ENCODE measurements at regions not wholly inside any gene's neighbourhood (a gene's known extent, or its start where the extent isn't known, plus 50 kb on each side); places are given as distances from the start of the nearest gene placed in this dataset.

DNA sequence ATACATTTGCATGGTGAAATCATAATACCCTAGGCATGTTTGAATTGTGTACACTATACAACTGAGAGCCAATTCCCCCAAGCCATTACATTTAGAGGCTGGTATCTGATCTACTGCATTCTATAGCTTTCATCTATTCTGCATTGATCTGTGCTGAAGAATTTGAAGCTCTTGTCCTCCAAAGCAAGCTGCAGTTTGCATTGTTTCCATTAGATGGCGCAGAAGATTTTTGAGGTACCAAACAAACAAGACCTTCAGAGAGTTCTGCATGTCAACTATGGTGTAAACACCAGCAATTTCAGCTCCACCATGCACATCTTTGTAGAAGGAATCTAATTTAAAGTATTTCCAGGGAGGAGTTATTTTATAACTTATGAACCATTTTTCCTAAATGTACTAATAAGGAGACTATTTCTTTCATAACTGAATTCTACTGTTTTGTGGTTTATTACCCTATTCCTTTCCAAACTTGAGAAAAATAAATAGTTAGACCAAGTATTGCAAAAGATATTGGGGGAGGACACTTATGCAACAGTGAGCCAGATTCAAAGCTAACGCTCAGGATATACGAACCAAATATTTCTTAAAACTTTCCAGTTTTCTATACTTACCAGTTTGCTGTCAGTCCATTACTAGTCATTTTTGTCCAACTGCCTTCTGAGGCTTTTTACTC lies 761.8 kb upstream of the ACVR2A start:
- peak; percentile 29 for DNase-seq (ENCODE audit: extremely low read depth, low read depth)
- TF ChIP-seq, protein P1, sequence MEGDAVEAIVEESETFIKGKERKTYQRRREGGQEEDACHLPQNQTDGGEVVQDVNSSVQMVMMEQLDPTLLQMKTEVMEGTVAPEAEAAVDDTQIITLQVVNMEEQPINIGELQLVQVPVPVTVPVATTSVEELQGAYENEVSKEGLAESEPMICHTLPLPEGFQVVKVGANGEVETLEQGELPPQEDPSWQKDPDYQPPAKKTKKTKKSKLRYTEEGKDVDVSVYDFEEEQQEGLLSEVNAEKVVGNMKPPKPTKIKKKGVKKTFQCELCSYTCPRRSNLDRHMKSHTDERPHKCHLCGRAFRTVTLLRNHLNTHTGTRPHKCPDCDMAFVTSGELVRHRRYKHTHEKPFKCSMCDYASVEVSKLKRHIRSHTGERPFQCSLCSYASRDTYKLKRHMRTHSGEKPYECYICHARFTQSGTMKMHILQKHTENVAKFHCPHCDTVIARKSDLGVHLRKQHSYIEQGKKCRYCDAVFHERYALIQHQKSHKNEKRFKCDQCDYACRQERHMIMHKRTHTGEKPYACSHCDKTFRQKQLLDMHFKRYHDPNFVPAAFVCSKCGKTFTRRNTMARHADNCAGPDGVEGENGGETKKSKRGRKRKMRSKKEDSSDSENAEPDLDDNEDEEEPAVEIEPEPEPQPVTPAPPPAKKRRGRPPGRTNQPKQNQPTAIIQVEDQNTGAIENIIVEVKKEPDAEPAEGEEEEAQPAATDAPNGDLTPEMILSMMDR (IDR thresholded peaks at IDR 0.05; ENCODE audit: low read depth, low read length, missing control alignments) = peak; percentile 76
- no peak overlapping the region for H3K4me3 ChIP-seq (replicated peaks; ENCODE audit: low read depth, low read length)

DNA sequence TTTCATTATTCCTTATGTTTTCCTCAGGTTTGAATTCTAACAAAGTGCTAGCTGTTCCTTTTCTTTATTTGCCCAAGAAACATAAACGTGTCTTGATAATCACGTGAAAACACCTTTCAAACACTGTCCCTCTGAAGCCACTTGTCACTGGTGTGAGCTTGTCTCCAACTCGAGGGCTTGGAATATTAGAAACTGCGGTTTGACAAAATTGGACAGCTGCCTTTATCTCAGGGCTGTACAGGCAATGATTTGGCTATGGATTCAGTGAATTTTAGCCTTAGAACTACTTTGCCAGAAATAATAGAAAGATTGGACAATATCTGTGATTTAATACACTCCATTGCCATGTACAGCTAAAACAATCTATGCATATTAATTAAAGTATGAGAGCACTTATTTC lies 763.0 kb upstream of the ACVR2A start:
- no peak overlapping the region for H3K4me3 ChIP-seq (replicated peaks; ENCODE audit: low read depth, low read length)
- DNase-seq (ENCODE audit: extremely low read depth, low read depth) = no peak
- TF ChIP-seq, protein P1 (IDR thresholded peaks at IDR 0.05; ENCODE audit: low read depth, low read length, missing control alignments) = no peak

DNA sequence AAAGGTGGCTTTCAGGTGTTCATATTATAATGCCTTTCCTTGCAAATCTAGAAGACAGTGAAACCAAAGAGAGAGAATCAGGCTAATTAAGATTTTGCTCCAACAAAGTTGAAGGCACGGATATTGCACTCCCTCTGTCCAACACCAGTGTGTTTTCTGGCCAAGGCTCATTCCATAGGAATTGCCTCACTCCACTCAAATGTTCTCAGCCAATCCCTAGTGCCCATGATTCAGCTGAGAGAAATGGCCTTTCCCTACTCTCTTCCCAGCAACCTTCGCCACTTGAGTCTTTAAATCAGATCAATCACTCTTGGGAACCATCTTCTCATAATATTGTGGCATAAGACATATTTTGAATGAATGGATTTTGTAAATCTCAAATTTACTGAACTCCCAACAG lies 768.2 kb upstream of the ACVR2A start:
- H3K4me3 ChIP-seq (replicated peaks; ENCODE audit: low read depth, low read length) = no peak overlapping the region
- no peak for DNase-seq (ENCODE audit: extremely low read depth, low read depth)
- TF ChIP-seq, protein P1 (IDR thresholded peaks at IDR 0.05; ENCODE audit: low read depth, low read length, missing control alignments) = no peak

DNA sequence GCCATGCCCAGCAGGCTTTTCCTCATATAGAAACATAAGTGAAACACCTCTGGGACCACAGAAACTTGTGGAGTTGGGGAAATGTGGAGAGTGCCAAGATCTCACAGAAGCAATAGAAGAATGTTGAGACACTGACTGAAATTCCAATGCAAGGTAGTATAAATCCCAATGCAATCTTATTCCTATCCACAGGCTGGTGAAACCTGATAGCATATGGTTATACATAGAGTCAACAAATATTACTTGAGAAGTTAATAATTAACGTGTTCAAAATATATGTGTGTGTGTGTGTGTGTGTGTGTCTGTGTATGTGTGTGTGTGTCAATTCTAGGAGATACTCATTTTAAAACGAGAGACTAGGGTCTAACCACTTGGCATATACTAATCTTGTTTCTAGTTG lies 776.8 kb upstream of the ACVR2A start:
- TF ChIP-seq, protein P1 (IDR thresholded peaks at IDR 0.05; ENCODE audit: low read depth, low read length, missing control alignments) = no peak
- H3K4me3 ChIP-seq (replicated peaks; ENCODE audit: low read depth, low read length) = no peak overlapping the region
- DNase-seq (ENCODE audit: extremely low read depth, low read depth) = no peak

DNA sequence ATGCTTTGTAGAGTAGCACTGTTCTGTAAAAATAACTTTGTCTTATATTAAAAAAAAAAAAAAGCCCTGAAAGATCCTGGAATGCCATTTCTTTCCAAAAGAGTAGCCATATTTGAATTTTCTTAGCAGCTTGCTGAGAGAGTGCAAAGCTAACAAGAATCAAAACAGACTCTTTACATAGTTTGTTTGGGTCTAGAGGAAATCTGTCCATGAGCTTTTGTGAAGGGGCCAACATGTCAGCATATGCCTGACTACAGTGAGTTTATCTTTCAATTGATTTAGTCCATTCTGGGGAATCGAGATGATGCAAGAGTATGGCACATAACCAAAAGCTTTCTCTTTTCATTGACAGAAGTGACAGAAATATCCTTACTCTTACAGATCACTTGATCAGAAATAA lies 777.7 kb upstream of the ACVR2A start:
- TF ChIP-seq, protein P1 (IDR thresholded peaks at IDR 0.05; ENCODE audit: low read depth, low read length, missing control alignments) = no peak
- no peak for DNase-seq (ENCODE audit: extremely low read depth, low read depth)

DNA sequence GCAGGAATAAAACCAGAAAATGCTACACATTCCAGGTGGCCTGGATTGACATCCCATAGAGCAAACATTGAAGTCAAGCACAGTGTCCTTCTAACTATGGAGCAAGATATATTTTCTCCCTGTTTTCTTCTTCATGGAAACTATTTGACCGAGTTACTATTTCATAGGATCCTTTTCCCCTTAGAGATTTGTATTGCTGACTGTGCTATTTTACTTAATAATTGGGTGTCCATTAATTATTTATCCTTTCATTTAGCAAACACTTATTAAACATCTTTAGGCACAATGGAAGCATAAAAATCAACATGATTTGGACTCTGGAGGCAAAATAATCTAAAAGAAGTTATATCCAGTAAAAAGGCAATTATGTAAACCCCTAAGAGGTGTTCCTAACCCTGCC lies 782.8 kb upstream of the ACVR2A start:
- H3K4me3 ChIP-seq (replicated peaks; ENCODE audit: low read depth, low read length) = no peak overlapping the region
- no peak for DNase-seq (ENCODE audit: extremely low read depth, low read depth)
- TF ChIP-seq, protein P1 (IDR thresholded peaks at IDR 0.05; ENCODE audit: low read depth, low read length, missing control alignments) = no peak

More for the DNA sequence above, 777.7 kb upstream of the ACVR2A start:
- no peak overlapping the region for H3K4me3 ChIP-seq (replicated peaks; ENCODE audit: low read depth, low read length)

DNA sequence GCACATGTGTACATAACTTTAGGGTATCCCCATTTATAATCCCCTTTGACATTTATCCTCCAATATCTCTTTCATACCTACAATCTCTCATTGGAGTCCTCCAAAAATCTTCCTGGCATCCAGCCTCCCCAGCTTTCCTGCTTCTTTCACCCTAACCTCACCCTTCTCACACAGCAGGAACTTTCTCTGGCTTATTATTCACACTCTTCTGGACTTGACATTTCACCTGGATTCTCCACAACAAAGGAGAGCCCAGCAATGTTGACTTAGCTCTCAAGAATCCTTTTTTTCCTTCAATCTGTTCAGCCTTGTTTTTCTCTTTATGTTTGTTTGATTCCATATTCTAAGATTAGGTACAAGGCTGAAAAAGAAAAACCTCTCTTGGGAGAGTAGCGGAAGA lies 783.6 kb upstream of the ACVR2A start:
- H3K4me3 ChIP-seq (replicated peaks; ENCODE audit: low read depth, low read length) = no peak overlapping the region
- no peak for DNase-seq (ENCODE audit: extremely low read depth, low read depth)
- TF ChIP-seq, protein P1 (IDR thresholded peaks at IDR 0.05; ENCODE audit: low read depth, low read length, missing control alignments) = no peak

Measured in HFF-Myc (cell line).